ENCODE measurements at regions not wholly inside any gene's neighbourhood (a gene's known extent, or its start where the extent isn't known, plus 50 kb on each side); places are given as distances from the start of the nearest gene placed in this dataset.

DNA sequence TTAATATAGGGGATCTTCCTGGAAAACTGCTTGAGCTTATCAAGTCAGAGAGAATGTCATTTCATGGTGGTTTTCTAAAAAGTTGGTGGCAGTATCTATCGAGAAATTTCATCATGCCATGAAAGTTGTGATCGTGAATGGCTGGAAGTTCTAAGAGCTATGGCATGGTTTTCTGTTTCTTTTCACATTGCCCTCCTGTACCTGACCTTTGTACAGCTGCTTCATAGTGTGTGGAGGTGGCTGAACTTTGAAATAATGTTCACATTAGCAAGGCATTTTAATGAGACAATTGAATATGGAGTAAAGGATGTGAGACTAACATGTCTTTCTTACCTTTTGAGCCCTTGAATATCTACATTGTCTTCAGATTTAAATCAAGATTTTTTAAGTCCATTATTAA is 278.2 kb upstream of the ID4 start:
- TF ChIP-seq CTCF (IDR thresholded peaks at IDR 0.05; ENCODE audit: borderline replicate concordance, extremely low read depth, low read length, poor library complexity, severe bottlenecking) (no peak), EZH2 (IDR thresholded peaks at IDR 0.05; ENCODE audit: borderline replicate concordance, low read depth, low read length, severe bottlenecking) (no peak)
